ENCODE measurements at regions not wholly inside any gene's neighbourhood (a gene's known extent, or its start where the extent isn't known, plus 50 kb on each side); places are given as distances from the start of the nearest gene placed in this dataset.
A peak's percentile ranks its signal among the peaks of the same experiment; 100 is the strongest.

GRCh38 chr6:90436403-90436802, 139.8 kb upstream of the BACH2 start:
- H3K27ac ChIP-seq, result no peak overlapping the region
- DNase-seq (ENCODE audit: low read depth, low spot score), result no peak

- no peak overlapping the region for H3K27ac ChIP-seq
- DNase-seq (ENCODE audit: low read depth, low spot score), result no peak
Measured at GRCh38 chr6:90435207-90435899, 138.7 kb upstream of the BACH2 start.

GRCh38 chr6:90434094-90434493, 137.5 kb upstream of the BACH2 start:
- no peak for DNase-seq (ENCODE audit: low read depth, low spot score)
- no peak overlapping the region for H3K27ac ChIP-seq

- no peak for DNase-seq (ENCODE audit: low read depth, low spot score)
- no peak overlapping the region for H3K27ac ChIP-seq
Measured at GRCh38 chr6:90432937-90433336, 136.3 kb upstream of the BACH2 start.

GRCh38 chr6:90432041-90432775, 135.6 kb upstream of the BACH2 start:
- DNase-seq (ENCODE audit: low read depth, low spot score), result no peak
- no peak overlapping the region for H3K27ac ChIP-seq

GRCh38 chr6:90431576-90431975, 134.9 kb upstream of the BACH2 start:
- no peak for DNase-seq (ENCODE audit: low read depth, low spot score)
- no peak overlapping the region for H3K27ac ChIP-seq

- H3K27ac ChIP-seq, result no peak overlapping the region
- no peak for DNase-seq (ENCODE audit: low read depth, low spot score)
Measured at GRCh38 chr6:90429713-90430112, 133.1 kb upstream of the BACH2 start.

- H3K27ac ChIP-seq, result peak overlapping the region; percentile 23
- peak; percentile 86 for DNase-seq (ENCODE audit: low read depth, low spot score)
Measured at GRCh38 chr6:90428514-90428913, 131.9 kb upstream of the BACH2 start.

GRCh38 chr6:90425161-90425641, 128.6 kb upstream of the BACH2 start:
- no peak overlapping the region for H3K27ac ChIP-seq

GRCh38 chr6:90424580-90424979, 127.9 kb upstream of the BACH2 start:
- no peak for DNase-seq (ENCODE audit: low read depth, low spot score)
- H3K27ac ChIP-seq, result no peak overlapping the region

More at GRCh38 chr6:90425161-90425641, 128.6 kb upstream of the BACH2 start:
- DNase-seq (ENCODE audit: low read depth, low spot score), result no peak

GRCh38 chr6:90421666-90422065, 125.0 kb upstream of the BACH2 start:
- no peak for DNase-seq (ENCODE audit: low read depth, low spot score)
- H3K27ac ChIP-seq, result no peak overlapping the region

- DNase-seq (ENCODE audit: low read depth, low spot score), result no peak
Measured at GRCh38 chr6:90420500-90420899, 123.9 kb upstream of the BACH2 start.

GRCh38 chr6:90417385-90417784, 120.7 kb upstream of the BACH2 start:
- no peak for DNase-seq (ENCODE audit: low read depth, low spot score)
- H3K27ac ChIP-seq, result no peak overlapping the region

More at GRCh38 chr6:90420500-90420899, 123.9 kb upstream of the BACH2 start:
- H3K27ac ChIP-seq, result no peak overlapping the region

- no peak overlapping the region for H3K27ac ChIP-seq
- no peak for DNase-seq (ENCODE audit: low read depth, low spot score)
Measured at GRCh38 chr6:90416322-90416721, 119.7 kb upstream of the BACH2 start.

GRCh38 chr6:90415178-90415577, 118.5 kb upstream of the BACH2 start:
- no peak for DNase-seq (ENCODE audit: low read depth, low spot score)
- H3K27ac ChIP-seq, result no peak overlapping the region

GRCh38 chr6:90414352-90414751, 117.7 kb upstream of the BACH2 start:
- H3K27ac ChIP-seq, result no peak overlapping the region
- DNase-seq (ENCODE audit: low read depth, low spot score), result no peak

GRCh38 chr6:90413867-90414266, 117.2 kb upstream of the BACH2 start:
- no peak overlapping the region for H3K27ac ChIP-seq
- DNase-seq (ENCODE audit: low read depth, low spot score), result no peak

- H3K27ac ChIP-seq, result no peak overlapping the region
- DNase-seq (ENCODE audit: low read depth, low spot score), result no peak
Measured at GRCh38 chr6:90413396-90413795, 116.8 kb upstream of the BACH2 start.

- no peak overlapping the region for H3K27ac ChIP-seq
- no peak for DNase-seq (ENCODE audit: low read depth, low spot score)
Measured at GRCh38 chr6:90412538-90413369, 116.1 kb upstream of the BACH2 start.

GRCh38 chr6:90411292-90411781, 114.7 kb upstream of the BACH2 start:
- DNase-seq (ENCODE audit: low read depth, low spot score), result peak; percentile 97
- H3K27ac ChIP-seq, result peak overlapping the region; percentile 38

- DNase-seq (ENCODE audit: low read depth, low spot score), result no peak
- H3K27ac ChIP-seq, result no peak overlapping the region
Measured at GRCh38 chr6:90409700-90410099, 113.1 kb upstream of the BACH2 start.
